IMR-90 (cell line): ENCODE measurements at regions not wholly inside any gene's neighbourhood (a gene's known extent, or its start where the extent isn't known, plus 50 kb on each side); places are given as distances from the start of the nearest gene placed in this dataset.
A peak's percentile ranks its signal among the peaks of the same experiment; 100 is the strongest.

Source experiments
- ATAC-seq: fragments of 200-7000 bp; cut with Tn5 transposase; 2 replicates; pipeline ENCODE4 v1.9.1; 2020; ENCODE audit warnings: low read depth, mild to moderate bottlenecking, moderate library complexity
- BruUV-seq: library from RNA; stranded (reverse); fragments of 400-500 nt; replicated peaks from 2 replicates; lab custom pipeline; 2021; lab: Mats Ljungman, UMichigan
- CTCF ChIA-PET: fragments of 300-600 bp; formaldehyde crosslinking; extraction: SDS; loops from one replicate; lab custom pipeline; 2021; ENCODE audit warnings: antibody characterized with exemption; lab: Yijun Ruan, JAX
- POLR2A ChIA-PET: fragments of 300-600 bp; sonication (Branson Sonifier 250); formaldehyde crosslinking; loops from one replicate; lab custom pipeline; 2022; ENCODE audit warnings: antibody characterized with exemption; ENCODE audit not compliant: unreplicated experiment; lab: Charles Lee
- DNase-seq: peaks from one replicate; pipeline ENCODE4 v3.0.0; 2013
- H2AFZ ChIP-seq: replicated peaks from 2 replicates; pipeline ENCODE3; 2013; ENCODE audit warnings: low read length, mild to moderate bottlenecking; ENCODE audit not compliant: poor library complexity
- H2AK5ac ChIP-seq: 2 replicates; pipeline ENCODE4 v1.6.1; 2013; ENCODE audit warnings: low read depth, low read length, inconsistent platforms
- H2AK9ac ChIP-seq: replicated peaks from 2 replicates; pipeline ENCODE3; 2013; ENCODE audit warnings: mild to moderate bottlenecking, low read depth, low read length, moderate library complexity; ENCODE audit not compliant: poor library complexity
- H2BK120ac ChIP-seq: 2 replicates; pipeline ENCODE4 v1.6.1; 2013; ENCODE audit warnings: low read depth, low read length, inconsistent platforms
- H2BK15ac ChIP-seq: 3 replicates; pipeline ENCODE4 v1.6.1; 2013; ENCODE audit warnings: low read depth, low read length, inconsistent platforms
- H2BK20ac ChIP-seq: 2 replicates; pipeline ENCODE4 v1.6.1; 2013; ENCODE audit warnings: low read depth, mild to moderate bottlenecking, inconsistent platforms, low read length, moderate library complexity
- H2BK5ac ChIP-seq: 2 replicates; pipeline ENCODE4 v1.6.1; 2013; ENCODE audit warnings: mild to moderate bottlenecking, low read depth, low read length, inconsistent platforms; ENCODE audit not compliant: poor library complexity, severe bottlenecking
- H3K14ac ChIP-seq: replicated peaks from 2 replicates; pipeline ENCODE4 v1.6.1; 2013; ENCODE audit warnings: low read depth, low read length, inconsistent platforms
- H3K18ac ChIP-seq: 2 replicates; pipeline ENCODE4 v1.6.1; 2013; ENCODE audit warnings: low read depth, low read length, control low read depth
- H3K23ac ChIP-seq: 2 replicates; pipeline ENCODE4 v1.6.1; 2013; ENCODE audit warnings: low read depth, low read length, inconsistent platforms
- H3K27ac ChIP-seq: 2 replicates; pipeline ENCODE4 v1.5.1; 2013; ENCODE audit warnings: mild to moderate bottlenecking, control low read depth, low read length; ENCODE audit not compliant: insufficient read depth
- H3K27me3 ChIP-seq: 2 replicates; pipeline ENCODE4 v1.6.1; 2013; ENCODE audit warnings: low read length; ENCODE audit not compliant: control insufficient read depth, insufficient read depth
- H3K36me3 ChIP-seq: 2 replicates; pipeline ENCODE4 v1.6.1; 2013; ENCODE audit warnings: low read length, mixed read lengths; ENCODE audit not compliant: control insufficient read depth, insufficient read depth
- H3K4ac ChIP-seq: 2 replicates; pipeline ENCODE4 v1.6.1; 2013; ENCODE audit warnings: low read depth, low read length, inconsistent platforms
- H3K4me1 ChIP-seq: 2 replicates; pipeline ENCODE4 v1.6.1; 2013; ENCODE audit warnings: low read length, mixed read lengths; ENCODE audit not compliant: control insufficient read depth, insufficient read depth
- H3K4me2 ChIP-seq: 2 replicates; pipeline ENCODE4 v1.6.1; 2013; ENCODE audit warnings: low read depth, mild to moderate bottlenecking, control low read depth, low read length, moderate library complexity
- H3K4me3 ChIP-seq: 2 replicates; pipeline ENCODE4 v1.5.1; 2013; ENCODE audit warnings: low read depth, mild to moderate bottlenecking, control low read depth, low read length, moderate library complexity; ENCODE audit not compliant: insufficient read depth
- H3K56ac ChIP-seq: 2 replicates; pipeline ENCODE4 v1.6.1; 2013; ENCODE audit warnings: low read length, inconsistent platforms; ENCODE audit not compliant: insufficient read depth; ENCODE audit errors: extremely low read depth
- H3K79me1 ChIP-seq, 2 experiments: 2 replicates each; pipeline ENCODE4 v1.6.1; 2013; ENCODE audit warnings: low read length in 2 of 2, inconsistent platforms in 1 of 2, low read depth in 1 of 2
- H3K9ac ChIP-seq: 2 replicates; pipeline ENCODE4 v1.6.1; 2013; ENCODE audit warnings: low read depth, low read length, control low read depth
- H3K9me1 ChIP-seq: 2 replicates; pipeline ENCODE4 v1.6.1; 2013; ENCODE audit warnings: low read length, inconsistent platforms; ENCODE audit not compliant: insufficient read depth
- H3K9me3 ChIP-seq: 2 replicates; pipeline ENCODE4 v1.6.1; 2013; ENCODE audit warnings: low read length; ENCODE audit not compliant: control insufficient read depth, insufficient read depth
- H4K20me1 ChIP-seq: 2 replicates; pipeline ENCODE4 v1.6.1; 2013; ENCODE audit warnings: low read length, inconsistent platforms; ENCODE audit not compliant: insufficient read depth
- H4K5ac ChIP-seq: 2 replicates; pipeline ENCODE4 v1.6.1; 2013; ENCODE audit warnings: mild to moderate bottlenecking, low read depth, low read length, control low read depth
- H4K8ac ChIP-seq, 2 experiments: 2 replicates each; pipeline ENCODE4 v1.6.1; 2013; ENCODE audit warnings: low read depth in 2 of 2, low read length in 2 of 2, control low read depth in 1 of 2, inconsistent platforms in 1 of 2
- H4K91ac ChIP-seq: 2 replicates; pipeline ENCODE4 v1.6.1; 2013; ENCODE audit warnings: low read depth, low read length, inconsistent platforms; ENCODE audit not compliant: insufficient read depth
- FOS ChIP-seq: fragments of 150-350 bp; IDR thresholded peaks from 2 replicates; pipeline ENCODE4 v1.6.1; 2016; ENCODE audit warnings: low read depth, low read length
- WGBS, 2 experiments: methylation state at CpG; one replicate each; pipeline versions ENCODE4 v1.1.5 to v1.1.7; 2013; ENCODE audit warnings: missing lambda C conversion rate in 2 of 2; ENCODE audit not compliant: insufficient read length in 1 of 2; ENCODE audit errors: extremely low coverage in 2 of 2; 5-methylcytosine and 5-hydroxymethylcytosine counted together
- dilution Hi-C: fragments of 300-500 bp; cut with HindIII; formaldehyde crosslinking; loops from one replicate; pipeline ENCODE4 v1.14.3; 2018; ENCODE audit warnings: low sequenced_read_pairs; ENCODE audit not compliant: unreplicated experiment
- in situ Hi-C: fragments of 300-500 bp; cut with MboI; formaldehyde crosslinking; loops from 3 replicates; pipeline ENCODE4 v1.14.3; 2019; ENCODE audit warnings: low sequenced_read_pairs, inconsistent platforms, mixed read lengths
- intact Hi-C: fragments of 100-400 bp; cut with micrococcal nuclease; formaldehyde crosslinking; loops from 2 replicates; pipeline ENCODE4 v1.10.0; 2022
- TF ChIP-seq, protein P1 (sequence below): fragments of 150-350 bp; IDR thresholded peaks from 2 replicates; pipeline ENCODE4 v1.6.1; 2016; ENCODE audit warnings: low read depth, mild to moderate bottlenecking, low read length, moderate library complexity, borderline replicate concordance

DNA sequence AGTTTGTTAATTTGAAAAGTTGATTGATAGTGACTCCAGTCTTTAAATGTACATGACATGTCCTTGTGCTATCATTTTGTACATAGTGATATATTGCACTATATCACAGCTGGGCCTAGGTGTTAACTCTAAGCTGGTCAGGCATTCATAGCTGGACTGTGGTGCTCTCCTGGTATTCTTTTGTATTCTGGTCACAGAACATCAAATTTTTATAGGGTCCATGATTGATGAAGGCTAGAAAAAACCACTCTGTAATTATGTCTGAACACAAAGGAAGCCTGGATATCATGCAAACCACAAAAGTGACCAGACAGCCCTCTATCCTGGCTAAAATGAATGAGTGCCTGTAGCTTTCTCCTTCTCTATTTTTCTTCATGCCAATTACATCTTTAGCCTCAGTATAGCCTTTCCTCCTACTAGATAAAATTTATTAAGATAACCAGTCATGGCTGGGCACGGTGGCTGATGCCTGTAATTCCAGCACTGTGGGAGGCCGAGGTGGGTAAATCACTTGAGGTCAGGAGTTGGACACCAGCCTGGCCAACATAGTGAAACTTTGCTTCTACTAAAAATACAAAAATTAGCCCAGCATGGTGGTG is 134.9 kb upstream of the B3GALT2 start:
- peak overlapping the region; percentile 97 for H2BK5ac ChIP-seq
- no peaks in the 10 kb centered on the region for H3K36me3 ChIP-seq
- TF ChIP-seq, protein P1, sequence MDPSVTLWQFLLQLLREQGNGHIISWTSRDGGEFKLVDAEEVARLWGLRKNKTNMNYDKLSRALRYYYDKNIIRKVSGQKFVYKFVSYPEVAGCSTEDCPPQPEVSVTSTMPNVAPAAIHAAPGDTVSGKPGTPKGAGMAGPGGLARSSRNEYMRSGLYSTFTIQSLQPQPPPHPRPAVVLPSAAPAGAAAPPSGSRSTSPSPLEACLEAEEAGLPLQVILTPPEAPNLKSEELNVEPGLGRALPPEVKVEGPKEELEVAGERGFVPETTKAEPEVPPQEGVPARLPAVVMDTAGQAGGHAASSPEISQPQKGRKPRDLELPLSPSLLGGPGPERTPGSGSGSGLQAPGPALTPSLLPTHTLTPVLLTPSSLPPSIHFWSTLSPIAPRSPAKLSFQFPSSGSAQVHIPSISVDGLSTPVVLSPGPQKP: no peak
- no peak for TF ChIP-seq FOS
- in situ Hi-C loops (no loop called here), intact Hi-C loops (no loop called here), dilution Hi-C loops (no loop called here)
- peaks cover 6% of the 10 kb centered on the region; the same call in 1 of the 2 replicates for H3K4me1 ChIP-seq
- H3K9me3 ChIP-seq: peaks cover 6% of the 10 kb centered on the region; the same call in 1 of the 2 replicates
- H3K27me3 ChIP-seq: no peaks in the 10 kb centered on the region
- H2AFZ ChIP-seq: no peak overlapping the region
- peak overlapping the region; percentile 87 for H3K4ac ChIP-seq
- peak overlapping the region; percentile 95 for H2BK120ac ChIP-seq
- H3K14ac ChIP-seq: peak overlapping the region; percentile 62
- peak overlapping the region; percentile 86 to 94 for H4K8ac ChIP-seq
- peak overlapping the region; percentile 99 for H3K18ac ChIP-seq
- no peak overlapping the region for H3K9ac ChIP-seq
- H3K27ac ChIP-seq: peak overlapping the region; percentile 88
- no peak overlapping the region for H3K4me2 ChIP-seq
- H4K91ac ChIP-seq: peak overlapping the region; percentile 96
- ChIA-PET POLR2A (no interaction called here), CTCF (no interaction called here)
- no peaks in the 10 kb centered on the region for H4K20me1 ChIP-seq
- peak overlapping the region; percentile 82; the same call in 1 of the 2 replicates for H2AK5ac ChIP-seq
- no TSS peak for BruUV-seq
- DNase-seq (no peak), ATAC-seq (peak; percentile 6; the same call in 1 of the 2 replicates)
- WGBS, 2 experiments: no CpG with 5 or more reads among the region's 2 CpGs
- H2AK9ac ChIP-seq: no peak overlapping the region
- H3K4me3 ChIP-seq: no peak overlapping the region
- no peaks in the 10 kb centered on the region for H3K9me1 ChIP-seq
- peak overlapping the region; percentile 92; the same call in 2 of the 3 replicates for H2BK15ac ChIP-seq
- peak overlapping the region; percentile 27 for H3K23ac ChIP-seq
- peak overlapping the region; percentile 81 for H3K56ac ChIP-seq
- H2BK20ac ChIP-seq: peak overlapping the region; percentile 89
- H4K5ac ChIP-seq: peak overlapping the region; percentile 90
- no peaks in the 10 kb centered on the region for H3K79me1 ChIP-seq
